Astrocyte (in vitro differentiated cells and primary cell): ENCODE measurements at regions not wholly inside any gene's neighbourhood (a gene's known extent, or its start where the extent isn't known, plus 50 kb on each side); places are given as distances from the start of the nearest gene placed in this dataset.

Experiments
- DNase-seq: peaks from one replicate; pipeline ENCODE4 v3.0.0-alpha.2; 2010; ENCODE audit warnings: low read depth
- FAIRE-seq: peaks from 2 replicates; lab custom pipeline; 2011; peaks lifted over from hg19 to GRCh38; lab: Jason Lieb, UNC
- H2AFZ ChIP-seq: 2 replicates; pipeline ENCODE4 v1.6.0; 2012; ENCODE audit warnings: low read depth, low read length, inconsistent platforms
- H3K27ac ChIP-seq: 2 replicates; pipeline ENCODE4 v1.5.1; 2011; ENCODE audit warnings: low read depth, low read length, inconsistent platforms
- H3K27me3 ChIP-seq: 2 replicates; pipeline ENCODE4 v1.6.0; 2011; ENCODE audit warnings: low read length, inconsistent platforms; ENCODE audit not compliant: insufficient read depth
- H3K36me3 ChIP-seq: 2 replicates; pipeline ENCODE4 v1.5.1; 2011; ENCODE audit warnings: low read length, inconsistent platforms; ENCODE audit not compliant: insufficient read depth
- H3K4me1 ChIP-seq: 2 replicates; pipeline ENCODE4 v1.5.1; 2011; ENCODE audit warnings: low read length, inconsistent platforms; ENCODE audit not compliant: insufficient read depth
- H3K4me2 ChIP-seq: 2 replicates; pipeline ENCODE4 v1.6.0; 2012; ENCODE audit warnings: low read length, inconsistent platforms
- H3K4me3 ChIP-seq: 2 replicates; pipeline ENCODE4 v1.5.1; 2011; ENCODE audit warnings: low read depth, mild to moderate bottlenecking, low read length, inconsistent platforms; ENCODE audit not compliant: insufficient read depth
- H3K79me2 ChIP-seq: 2 replicates; pipeline ENCODE4 v1.6.0; 2012; ENCODE audit warnings: mild to moderate bottlenecking, low read length, inconsistent platforms; ENCODE audit not compliant: insufficient read depth
- H3K9ac ChIP-seq: 2 replicates; pipeline ENCODE4 v1.6.0; 2012; ENCODE audit warnings: mild to moderate bottlenecking, low read length, inconsistent platforms
- H3K9me3 ChIP-seq: 2 replicates; pipeline ENCODE4 v1.5.1; 2012; ENCODE audit warnings: low read depth, mild to moderate bottlenecking, low read length, inconsistent platforms; ENCODE audit not compliant: insufficient read depth
- H4K20me1 ChIP-seq: 2 replicates; pipeline ENCODE4 v1.6.0; 2012; ENCODE audit warnings: low read length, inconsistent platforms; ENCODE audit not compliant: insufficient read depth
- H3K27ac Mint-ChIP-seq: one replicate; pipeline ENCODE4 v1.8.0; 2021; ENCODE audit warnings: mild to moderate bottlenecking, mixed read lengths; ENCODE audit not compliant: unreplicated experiment
- H3K27me3 Mint-ChIP-seq: one replicate; pipeline ENCODE4 v1.8.0; 2021; ENCODE audit warnings: low read depth, mixed read lengths; ENCODE audit not compliant: unreplicated experiment
- H3K36me3 Mint-ChIP-seq: one replicate; pipeline ENCODE4 v1.8.0; 2021; ENCODE audit warnings: low read depth, mixed read lengths; ENCODE audit not compliant: unreplicated experiment
- H3K4me1 Mint-ChIP-seq: one replicate; pipeline ENCODE4 v1.8.0; 2021; ENCODE audit warnings: low read depth, mixed read lengths; ENCODE audit not compliant: unreplicated experiment
- H3K4me3 Mint-ChIP-seq: one replicate; pipeline ENCODE4 v1.8.0; 2021; ENCODE audit warnings: mild to moderate bottlenecking, moderate library complexity, mixed read lengths; ENCODE audit not compliant: unreplicated experiment
- H3K9me3 Mint-ChIP-seq: one replicate; pipeline ENCODE4 v1.8.0; 2021; ENCODE audit warnings: mild to moderate bottlenecking, mixed read lengths; ENCODE audit not compliant: unreplicated experiment
- CTCF ChIP-seq: IDR thresholded peaks from 2 replicates; pipeline ENCODE4 v1.5.1; 2011; ENCODE audit warnings: low read depth, mild to moderate bottlenecking, inconsistent platforms, low read length, moderate library complexity; ENCODE audit not compliant: insufficient read depth
- EZH2 ChIP-seq: IDR thresholded peaks from 2 replicates; pipeline ENCODE4 v1.6.1; 2012; ENCODE audit warnings: mild to moderate bottlenecking, low read length, inconsistent platforms; ENCODE audit not compliant: insufficient read depth

- no peak overlapping the region for H3K9ac ChIP-seq
- peaks cover 8% of the 10 kb centered on the region for H3K4me1 ChIP-seq
- FAIRE-seq (no peak), DNase-seq (no peak)
- Mint-ChIP-seq H3K27ac (no peak overlapping the region), H3K9me3 (no peaks in the 10 kb centered on the region), H3K4me1 (peaks cover 18% of the 10 kb centered on the region), H3K36me3 (no peaks in the 10 kb centered on the region), H3K27me3 (peaks cover under 1% of the 10 kb centered on the region), H3K4me3 (no peak overlapping the region)
- no peaks in the 10 kb centered on the region for H4K20me1 ChIP-seq
- H3K36me3 ChIP-seq, result no peaks in the 10 kb centered on the region
- H3K27me3 ChIP-seq, result no peaks in the 10 kb centered on the region
- H3K27ac ChIP-seq, result no peak overlapping the region
- no peaks in the 10 kb centered on the region for H3K9me3 ChIP-seq
- H2AFZ ChIP-seq, result no peak overlapping the region
- TF ChIP-seq CTCF, result no peak
- no peak for TF ChIP-seq EZH2
- no peaks in the 10 kb centered on the region for H3K79me2 ChIP-seq
- no peak overlapping the region for H3K4me3 ChIP-seq
- no peak overlapping the region for H3K4me2 ChIP-seq
Observed at GRCh38 chr2:7207631-7208030, 290.4 kb downstream of the RNF144A start.

GRCh38 chr2:7209757-7210555, 292.7 kb downstream of the RNF144A start:
- H3K36me3 Mint-ChIP-seq, result no peaks in the 10 kb centered on the region
- no peak overlapping the region for H3K27ac ChIP-seq

More at GRCh38 chr2:7209757-7210555, 292.7 kb downstream of the RNF144A start:
- no peaks in the 10 kb centered on the region for H3K9me3 ChIP-seq
- Mint-ChIP-seq H3K4me1 (peaks cover 18% of the 10 kb centered on the region), H3K4me3 (no peak overlapping the region), H3K27me3 (peaks cover 17% of the 10 kb centered on the region), H3K9me3 (no peaks in the 10 kb centered on the region), H3K27ac (no peak overlapping the region)
- no peaks in the 10 kb centered on the region for H3K36me3 ChIP-seq
- FAIRE-seq (peak; percentile 79), DNase-seq (peak; percentile 89)
- H4K20me1 ChIP-seq, result no peaks in the 10 kb centered on the region
- H3K79me2 ChIP-seq, result no peaks in the 10 kb centered on the region
- no peaks in the 10 kb centered on the region for H3K27me3 ChIP-seq
- H3K9ac ChIP-seq, result no peak overlapping the region
- peaks cover 8% of the 10 kb centered on the region for H3K4me1 ChIP-seq
- no peak overlapping the region for H3K4me3 ChIP-seq
- no peak for TF ChIP-seq CTCF
- TF ChIP-seq EZH2, result no peak
- H3K4me2 ChIP-seq, result peak overlapping the region; percentile 37
- H2AFZ ChIP-seq, result no peak overlapping the region
